AG09309 (cell line): ENCODE measurements at regions not wholly inside any gene's neighbourhood (a gene's known extent, or its start where the extent isn't known, plus 50 kb on each side); places are given as distances from the start of the nearest gene placed in this dataset.

Experiments
- DNase-seq: peaks from one replicate; pipeline ENCODE4 v3.0.0-alpha.2; 2010; ENCODE audit warnings: low read depth
- H3K4me3 ChIP-seq: 2 replicates; pipeline ENCODE4 v1.5.1; 2011; ENCODE audit warnings: mild to moderate bottlenecking, low read depth, low read length, moderate library complexity; ENCODE audit not compliant: control insufficient read depth
- TF ChIP-seq, protein P1 (sequence below): IDR thresholded peaks from 2 replicates; pipeline ENCODE4 v1.5.1; 2011; ENCODE audit warnings: mild to moderate bottlenecking, low read depth, low read length, inconsistent platforms; ENCODE audit not compliant: insufficient read depth, control insufficient read depth; ENCODE audit errors: missing control alignments

GRCh38 chrX:112997991-112998390 is 157.4 kb upstream of the AMOT start:
- no peak for DNase-seq
- TF ChIP-seq, protein P1, sequence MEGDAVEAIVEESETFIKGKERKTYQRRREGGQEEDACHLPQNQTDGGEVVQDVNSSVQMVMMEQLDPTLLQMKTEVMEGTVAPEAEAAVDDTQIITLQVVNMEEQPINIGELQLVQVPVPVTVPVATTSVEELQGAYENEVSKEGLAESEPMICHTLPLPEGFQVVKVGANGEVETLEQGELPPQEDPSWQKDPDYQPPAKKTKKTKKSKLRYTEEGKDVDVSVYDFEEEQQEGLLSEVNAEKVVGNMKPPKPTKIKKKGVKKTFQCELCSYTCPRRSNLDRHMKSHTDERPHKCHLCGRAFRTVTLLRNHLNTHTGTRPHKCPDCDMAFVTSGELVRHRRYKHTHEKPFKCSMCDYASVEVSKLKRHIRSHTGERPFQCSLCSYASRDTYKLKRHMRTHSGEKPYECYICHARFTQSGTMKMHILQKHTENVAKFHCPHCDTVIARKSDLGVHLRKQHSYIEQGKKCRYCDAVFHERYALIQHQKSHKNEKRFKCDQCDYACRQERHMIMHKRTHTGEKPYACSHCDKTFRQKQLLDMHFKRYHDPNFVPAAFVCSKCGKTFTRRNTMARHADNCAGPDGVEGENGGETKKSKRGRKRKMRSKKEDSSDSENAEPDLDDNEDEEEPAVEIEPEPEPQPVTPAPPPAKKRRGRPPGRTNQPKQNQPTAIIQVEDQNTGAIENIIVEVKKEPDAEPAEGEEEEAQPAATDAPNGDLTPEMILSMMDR: no peak
- H3K4me3 ChIP-seq: no peak overlapping the region

GRCh38 chrX:112991801-112992200 is 151.2 kb upstream of the AMOT start:
- TF ChIP-seq, protein P1: no peak

DNA sequence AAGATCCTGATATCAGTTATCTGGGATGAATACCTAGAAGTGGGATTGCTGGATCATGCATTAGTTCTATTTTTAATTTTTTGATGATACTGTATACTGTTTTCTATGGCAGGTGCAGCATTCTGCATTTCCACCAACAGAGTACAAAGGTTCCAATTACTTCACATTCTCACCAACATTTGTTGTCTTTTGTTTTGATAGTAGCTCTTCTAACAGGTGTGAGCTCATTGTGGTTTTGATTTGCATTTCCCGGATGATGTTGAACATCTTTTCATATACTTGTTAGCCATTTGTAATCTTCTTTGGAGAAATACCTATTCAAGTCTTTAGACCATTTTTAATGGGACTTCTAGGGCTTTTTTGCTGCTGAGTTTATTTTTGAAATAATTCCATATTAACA is 139.2 kb upstream of the AMOT start:
- DNase-seq: no peak
- H3K4me3 ChIP-seq: no peak overlapping the region
- TF ChIP-seq, protein P1: no peak

More at GRCh38 chrX:112991801-112992200, 151.2 kb upstream of the AMOT start:
- DNase-seq: no peak
- H3K4me3 ChIP-seq: no peak overlapping the region

DNA sequence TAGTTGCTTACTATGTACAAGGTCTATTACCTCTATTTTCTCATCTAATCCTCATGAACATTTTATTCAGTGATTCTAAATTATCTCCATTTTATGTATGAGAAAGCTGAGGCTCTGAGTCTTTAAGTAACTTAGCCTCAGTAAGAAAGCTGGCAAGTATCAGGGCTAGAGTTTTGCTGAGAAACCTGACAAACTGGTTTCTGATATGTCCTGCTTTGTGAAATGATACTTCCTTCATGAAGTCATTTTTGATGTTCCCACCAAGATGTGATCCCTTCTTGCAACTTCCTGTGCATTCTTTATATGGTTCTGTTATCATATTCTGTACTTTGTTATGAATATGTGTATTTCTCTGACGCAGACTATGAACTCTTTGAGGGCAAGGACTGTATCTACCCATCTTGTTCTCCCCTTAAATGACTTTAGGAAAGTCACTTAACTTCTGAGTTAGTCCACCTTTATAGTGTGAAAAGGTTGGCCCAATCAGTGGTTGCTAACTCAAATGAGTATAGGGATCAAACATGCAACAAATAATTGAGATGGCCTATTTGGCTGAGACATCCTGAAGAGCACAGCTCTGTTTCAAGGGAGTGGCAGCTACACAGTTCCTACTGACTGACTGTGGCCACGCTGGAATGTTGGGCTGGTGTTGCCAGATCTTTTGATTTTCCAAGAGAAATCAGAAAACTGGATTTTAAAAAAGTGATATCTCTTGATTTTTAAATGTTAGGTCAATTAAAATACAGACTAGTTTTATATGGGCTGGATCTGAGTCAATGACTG is 127.9 kb upstream of the AMOT start:
- H3K4me3 ChIP-seq: no peak overlapping the region

DNA sequence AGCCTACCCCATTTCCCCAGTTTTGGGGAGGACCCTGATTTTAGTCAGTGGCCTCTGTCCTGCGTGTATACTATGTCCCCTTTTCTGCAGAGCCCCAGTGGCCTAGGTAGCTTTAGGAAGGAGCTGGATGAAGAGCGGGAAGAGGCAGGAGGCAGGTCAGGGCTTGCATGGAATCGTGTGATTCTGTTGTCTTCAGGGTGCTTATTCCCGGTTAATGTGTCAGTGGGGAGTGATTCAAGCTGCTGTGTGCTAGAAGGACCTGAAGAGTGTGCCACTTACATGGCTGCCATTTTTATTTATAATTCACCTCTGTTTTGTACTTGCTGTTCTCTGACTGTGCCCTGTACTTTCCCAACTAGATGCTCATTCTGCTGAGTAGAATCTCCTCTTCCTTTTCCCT is 127.3 kb upstream of the AMOT start:
- DNase-seq: no peak
- TF ChIP-seq, protein P1: no peak
- no peak overlapping the region for H3K4me3 ChIP-seq

More for the DNA sequence above, 127.9 kb upstream of the AMOT start:
- TF ChIP-seq, protein P1: no peak
- DNase-seq: no peak

GRCh38 chrX:112967341-112967740 is 126.7 kb upstream of the AMOT start:
- TF ChIP-seq, protein P1: no peak
- DNase-seq: no peak
- H3K4me3 ChIP-seq: no peak overlapping the region
